HCT116 (cell line): ENCODE measurements at regions not wholly inside any gene's neighbourhood (a gene's known extent, or its start where the extent isn't known, plus 50 kb on each side); places are given as distances from the start of the nearest gene placed in this dataset.

Experiments used
- CTCF ChIP-seq, 3 experiments: fragments of 200-600 bp in 1 of 3; sonication (generic) in 1 of 3; IDR thresholded peaks in 2 of 3; conservative IDR thresholded peaks in 1 of 3; 2 replicates each; pipeline ENCODE4 v1.5.1; 2012 to 2017; ENCODE audit warnings: low read depth in 2 of 3, low read length in 2 of 3, antibody characterized with exemption in 1 of 3, borderline replicate concordance in 1 of 3, control low read depth in 1 of 3, mild to moderate bottlenecking in 1 of 3, mixed read lengths in 1 of 3, mixed run types in 1 of 3, moderate library complexity in 1 of 3; ENCODE audit not compliant: insufficient read depth in 1 of 3
- EZH2phosphoT487 ChIP-seq: fragments of 200-600 bp; IDR thresholded peaks from 2 replicates; pipeline ENCODE4 v1.6.1; 2018; ENCODE audit warnings: antibody characterized with exemption, borderline replicate concordance
- FOSL1 ChIP-seq: IDR thresholded peaks from 2 replicates; pipeline ENCODE4 v1.6.1; 2012; ENCODE audit warnings: low read depth

GRCh38 chr2:186164325-186164724 lies 321.7 kb upstream of the ZC3H15 start:
- TF ChIP-seq CTCF (IDR thresholded peaks at IDR 0.05 in 2 of 3, conservative IDR thresholded peaks at IDR 0.05 in 1 of 3; ENCODE audit: borderline replicate concordance in 1 of 3, insufficient read depth in 1 of 3, low read depth in 2 of 3, low read length in 2 of 3) (no peak), FOSL1 (no peak), EZH2phosphoT487 (no peak)
